HG02852 (cell line): ENCODE measurements at regions not wholly inside any gene's neighbourhood (a gene's known extent, or its start where the extent isn't known, plus 50 kb on each side); places are given as distances from the start of the nearest gene placed in this dataset.
"Not testable (repeated sequence)": the region's sequence is repeated elsewhere in the genome, so short reads cannot be mapped to it uniquely, and the experiment has no call there.

Experiments used
- ATAC-seq: cut with Tn5 transposase; IDR thresholded peaks from one replicate; pipeline ENCODE4 v1.9.1; 2021; ENCODE audit warnings: mild to moderate bottlenecking, moderate library complexity; ENCODE audit not compliant: unreplicated experiment

GRCh38 chr5:174462129-174462528 is 262.3 kb upstream of the MSX2 start:
- ATAC-seq = no peak

- no peak for ATAC-seq
Measured at GRCh38 chr5:174464504-174465165, 259.7 kb upstream of the MSX2 start.

DNA sequence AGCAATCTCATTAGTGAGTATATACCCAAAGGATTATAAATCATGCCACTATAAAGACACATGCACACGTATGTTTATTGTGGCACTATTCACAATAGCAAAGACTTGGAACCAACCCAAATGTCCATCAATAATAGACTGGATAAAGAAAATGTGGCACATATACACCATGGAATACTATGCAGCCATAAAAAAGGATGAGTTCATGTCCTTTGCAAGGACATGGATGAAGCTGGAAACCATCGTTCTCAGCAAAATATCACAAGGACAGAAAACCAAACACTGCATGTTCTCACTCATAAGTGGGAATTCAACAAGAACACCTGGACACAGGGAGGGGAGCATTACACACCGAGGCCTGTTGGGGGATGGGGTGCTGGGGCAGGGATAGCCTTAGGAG is 252.9 kb upstream of the MSX2 start:
- ATAC-seq = not testable (repeated sequence)

GRCh38 chr5:174472956-174473355 is 251.4 kb upstream of the MSX2 start:
- no peak for ATAC-seq

DNA sequence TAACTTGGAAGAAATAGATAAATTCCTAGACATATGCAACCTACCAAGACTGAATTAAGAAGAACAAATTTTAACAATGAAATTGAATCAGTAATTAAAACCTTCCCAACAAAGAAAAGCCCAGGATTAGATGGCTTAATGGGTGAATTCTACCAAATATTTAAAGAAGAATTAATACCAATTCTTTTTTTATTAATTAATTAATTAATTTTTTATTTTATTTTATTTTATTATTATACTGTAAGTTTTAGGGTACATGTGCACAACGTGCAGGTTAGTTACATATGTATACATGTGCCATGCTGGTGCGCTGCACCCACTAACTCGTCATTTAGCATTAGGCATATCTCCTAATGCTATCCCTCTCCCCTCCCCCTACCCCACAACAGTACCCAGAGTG is 248.4 kb upstream of the MSX2 start:
- ATAC-seq = not testable (repeated sequence)

- ATAC-seq = no peak
Measured at GRCh38 chr5:174479325-174479724, 245.1 kb upstream of the MSX2 start.

- ATAC-seq = no peak
Measured at GRCh38 chr5:174481737-174482136, 242.6 kb upstream of the MSX2 start.

- ATAC-seq = no peak
Measured at GRCh38 chr5:174482607-174483024, 241.8 kb upstream of the MSX2 start.

DNA sequence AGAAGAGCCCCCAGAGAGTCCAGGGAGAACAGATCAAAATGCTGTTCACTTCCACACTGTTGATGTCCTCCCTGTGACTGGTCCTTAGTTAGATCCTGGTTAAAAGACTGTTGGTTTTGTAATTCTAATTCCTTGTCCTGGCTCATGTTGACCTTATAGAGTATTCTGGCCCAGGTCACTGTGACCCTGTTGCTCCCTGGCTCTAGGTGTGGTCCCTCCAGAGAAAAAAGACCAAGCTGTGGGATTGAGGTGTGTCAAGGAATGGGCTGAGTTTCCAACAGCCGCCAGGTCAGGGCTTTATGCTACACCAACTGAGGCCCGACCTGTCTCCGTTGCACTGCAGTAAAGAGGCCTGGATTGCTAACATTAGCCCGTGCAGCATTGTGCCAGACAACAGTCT is 241.0 kb upstream of the MSX2 start:
- ATAC-seq = no peak

DNA sequence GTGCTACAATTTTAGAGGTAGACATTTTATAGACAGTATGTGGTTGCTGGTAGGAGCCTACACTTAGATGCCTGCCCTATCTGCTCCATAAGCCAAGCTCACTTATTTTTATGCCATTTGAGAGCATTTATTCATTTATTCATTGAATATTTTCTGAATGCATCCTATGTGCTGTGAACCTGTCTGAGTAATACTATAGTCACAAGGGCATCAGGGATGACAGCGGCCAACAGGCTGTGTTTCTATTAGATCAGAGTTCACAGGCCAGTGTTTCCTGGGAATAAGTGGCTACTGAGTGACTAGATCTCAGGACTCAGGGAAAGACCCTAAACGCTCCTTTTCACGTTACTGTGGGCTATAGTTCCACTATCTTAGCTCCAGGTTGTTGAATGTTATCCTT is 235.2 kb upstream of the MSX2 start:
- no peak for ATAC-seq

DNA sequence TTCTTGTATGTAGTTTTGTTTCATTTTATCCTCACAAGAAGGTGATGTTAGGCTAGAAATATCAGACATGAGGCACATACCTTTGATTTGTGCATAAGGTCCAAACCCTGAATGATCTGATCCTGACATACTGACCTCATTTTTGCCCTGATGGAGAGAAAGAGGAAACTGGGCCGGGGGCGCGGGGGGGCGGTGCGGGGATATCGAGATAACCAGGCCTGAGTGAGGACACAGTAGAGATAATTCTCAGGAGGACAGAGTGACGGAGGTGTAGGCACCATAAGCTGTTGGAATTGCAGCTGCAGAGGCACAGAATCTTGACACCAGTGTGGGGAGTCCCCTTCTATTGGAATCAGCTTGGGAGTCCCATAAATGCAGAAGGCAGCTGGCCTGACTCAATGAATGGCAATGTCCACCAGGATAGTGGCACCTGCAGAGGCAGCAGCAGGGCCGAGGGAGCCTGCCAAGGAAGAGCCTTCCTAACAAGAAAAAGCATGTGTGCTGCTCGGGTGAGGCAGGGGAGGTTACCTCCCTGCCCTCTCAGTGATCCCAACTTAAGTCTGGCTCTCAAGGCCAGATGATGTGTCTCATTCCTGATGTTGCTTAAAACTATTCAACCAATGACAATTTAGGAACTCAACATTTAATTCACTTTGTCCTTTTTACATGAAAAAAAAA is 234.3 kb upstream of the MSX2 start:
- ATAC-seq = no peak

DNA sequence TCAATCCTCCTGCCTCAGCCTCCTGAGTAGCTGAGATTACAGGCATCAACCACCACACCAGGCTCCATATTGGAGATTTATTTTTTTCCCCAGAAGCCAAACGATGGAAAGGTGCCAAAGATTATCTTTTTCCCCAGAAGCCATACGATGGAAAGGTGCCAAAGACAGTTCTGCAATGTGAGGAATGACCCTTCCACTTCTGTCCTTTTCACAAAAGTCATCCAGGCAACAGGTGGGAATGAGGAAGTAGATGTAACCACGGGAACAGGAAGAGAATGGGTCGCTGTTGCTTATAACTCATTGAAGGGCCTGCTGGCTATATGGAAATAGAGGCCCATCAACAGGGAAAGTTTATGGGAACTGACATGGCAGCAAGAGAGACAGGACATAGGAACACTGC is 233.7 kb upstream of the MSX2 start:
- ATAC-seq = no peak

- no peak for ATAC-seq
Measured at GRCh38 chr5:174491265-174491664, 233.1 kb upstream of the MSX2 start.

DNA sequence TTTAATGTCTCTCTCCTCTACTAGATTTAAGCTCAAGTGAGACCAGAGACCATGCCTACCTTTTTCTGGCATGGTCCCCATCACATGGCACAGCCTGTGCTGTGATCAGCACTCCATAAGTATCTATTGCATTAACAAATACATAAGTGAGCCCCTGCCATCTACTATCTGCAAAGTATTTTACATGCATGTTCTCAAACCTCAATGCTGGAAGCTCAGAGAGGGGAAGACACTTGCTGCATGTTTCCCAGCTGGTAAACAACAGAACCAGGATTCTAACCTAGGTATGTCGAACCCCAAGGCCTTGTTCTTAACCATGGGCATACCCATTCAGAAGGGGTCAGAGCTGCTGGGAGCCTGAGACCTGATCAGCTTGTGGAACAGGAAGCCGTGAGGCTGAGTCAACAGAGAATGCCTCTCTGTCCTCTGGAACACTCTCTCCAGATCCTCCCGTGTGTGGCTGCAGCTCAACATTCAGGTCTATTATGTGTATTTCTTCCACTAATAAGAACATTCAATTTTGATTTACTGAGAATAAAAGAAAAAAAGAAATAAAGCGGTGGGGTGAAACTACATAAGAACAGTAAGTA is 232.5 kb upstream of the MSX2 start:
- no peak for ATAC-seq

DNA sequence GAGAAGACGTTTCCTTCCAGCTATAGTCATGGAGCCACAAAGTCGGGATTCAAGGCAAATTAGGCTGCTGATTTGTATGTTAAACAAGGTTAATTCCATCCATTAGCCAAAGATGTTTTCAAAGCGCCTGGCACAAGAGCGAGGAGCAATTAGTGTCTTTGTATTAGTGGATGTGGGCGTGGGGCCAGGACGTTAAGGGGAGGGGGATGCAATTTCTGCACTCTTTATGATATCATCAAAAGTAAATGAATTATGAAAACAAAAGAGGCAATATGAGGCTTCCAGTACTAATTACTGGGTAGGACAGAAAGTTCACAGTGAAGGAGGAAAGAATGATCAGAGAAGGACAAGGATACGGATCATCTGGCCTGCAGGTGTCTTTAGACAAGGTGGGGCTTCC is 230.9 kb upstream of the MSX2 start:
- no peak for ATAC-seq

DNA sequence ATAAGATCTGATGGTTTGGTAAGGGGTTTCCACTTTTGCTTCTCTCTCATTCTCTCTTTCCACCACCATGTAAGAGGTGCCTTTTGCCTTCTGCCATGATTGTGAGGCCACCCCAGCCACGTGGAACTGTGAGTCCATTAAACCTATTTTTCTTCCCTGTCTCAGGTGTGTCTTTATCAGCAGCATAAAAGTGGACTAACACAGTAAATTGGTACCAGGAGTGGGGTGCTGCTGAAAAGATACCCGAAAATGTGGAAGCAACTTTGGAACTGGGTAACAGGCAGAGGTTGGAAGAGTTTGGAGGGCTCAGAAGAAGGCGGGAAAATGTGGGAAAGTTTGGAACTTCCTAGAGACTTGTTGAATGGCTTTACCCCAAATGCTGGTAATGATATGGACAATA is 226.4 kb upstream of the MSX2 start:
- ATAC-seq = not testable (repeated sequence)

DNA sequence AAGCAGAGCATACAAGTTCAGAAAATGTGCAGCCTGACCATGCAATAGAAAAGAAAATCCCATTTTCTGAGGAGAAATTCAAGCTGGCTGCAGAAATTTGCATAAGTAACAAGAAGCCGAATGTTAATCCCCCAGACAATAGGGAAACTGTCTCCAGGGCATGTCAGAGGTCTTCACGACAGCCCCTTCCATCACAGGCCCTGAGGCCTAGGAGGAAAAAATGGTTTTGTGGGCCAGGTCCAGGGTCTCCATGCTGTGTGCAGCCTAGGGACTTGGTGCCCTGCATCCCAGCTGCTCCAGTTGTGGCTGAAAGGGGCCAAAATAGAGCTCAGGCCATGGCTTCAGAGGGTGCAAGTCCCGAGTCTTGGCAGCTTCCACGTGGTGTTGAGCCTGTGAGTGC is 225.8 kb upstream of the MSX2 start:
- not testable (repeated sequence) for ATAC-seq

DNA sequence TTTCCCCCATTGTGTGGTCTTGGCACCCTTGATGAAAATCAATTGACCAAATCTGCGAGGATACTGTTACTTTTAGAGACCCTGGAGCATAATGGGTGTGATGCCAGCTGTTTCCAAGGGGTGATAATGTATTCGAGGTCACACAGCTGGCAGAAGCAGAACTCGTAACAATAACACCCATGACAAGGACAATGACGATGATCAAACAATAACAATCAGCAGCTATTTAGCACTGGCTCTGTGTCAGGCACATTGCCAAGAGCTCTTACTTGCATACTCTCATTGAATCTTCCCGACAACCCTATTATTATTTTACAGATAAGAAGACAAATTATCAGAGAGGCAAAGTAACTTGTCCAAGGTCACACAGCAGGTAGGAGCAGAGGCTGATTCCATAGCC is 223.7 kb upstream of the MSX2 start:
- no peak for ATAC-seq

GRCh38 chr5:174501461-174502069 is 222.8 kb upstream of the MSX2 start:
- no peak for ATAC-seq

GRCh38 chr5:174503086-174503460 is 221.3 kb upstream of the MSX2 start:
- ATAC-seq = no peak

- ATAC-seq = no peak
Measured at GRCh38 chr5:174503461-174504265, 220.7 kb upstream of the MSX2 start.
